Body of pancreas (tissue), 4 donors: ENCODE measurements at regions not wholly inside any gene's neighbourhood (a gene's known extent, or its start where the extent isn't known, plus 50 kb on each side); places are given as distances from the start of the nearest gene placed in this dataset.

Experiments used
- POLR2A ChIP-seq, 3 donors: fragments of 450-650 bp; IDR thresholded peaks; one replicate each; pipeline ENCODE4 v1.6.1; 2016; ENCODE audit warnings: antibody characterized with exemption in 3 of 3, mild to moderate bottlenecking in 2 of 3
- TF ChIP-seq, protein P1 (sequence below), 7 experiments: fragments of 450-650 bp in 4 of 7; fragments of 200-600 bp in 3 of 7; sonication (generic) in 3 of 7; IDR thresholded peaks; one replicate each; pipeline ENCODE4 v1.5.1; 2016 to 2019; ENCODE audit warnings: antibody characterized with exemption in 7 of 7

DNA sequence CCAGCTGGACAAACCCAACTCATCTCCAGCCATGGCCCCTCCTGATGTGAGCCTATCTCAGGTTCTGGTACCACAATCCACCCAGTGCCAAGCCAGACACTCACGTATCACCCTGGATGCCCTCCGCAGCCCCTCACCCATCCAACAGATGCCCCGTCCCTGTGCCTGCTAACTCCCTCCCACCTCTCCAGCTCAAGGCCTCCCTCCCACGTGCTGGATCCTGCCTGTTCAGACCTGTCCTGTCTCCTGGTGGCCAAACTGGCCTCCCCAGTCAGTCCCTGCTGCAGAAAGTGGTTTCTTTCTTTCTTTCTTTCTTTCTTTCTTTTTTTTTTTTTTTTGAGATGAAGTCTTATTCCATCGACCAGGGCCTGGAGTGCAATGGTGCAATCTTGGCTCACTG is 86.2 kb downstream of the RRM2 start:
- TF ChIP-seq, protein P1, sequence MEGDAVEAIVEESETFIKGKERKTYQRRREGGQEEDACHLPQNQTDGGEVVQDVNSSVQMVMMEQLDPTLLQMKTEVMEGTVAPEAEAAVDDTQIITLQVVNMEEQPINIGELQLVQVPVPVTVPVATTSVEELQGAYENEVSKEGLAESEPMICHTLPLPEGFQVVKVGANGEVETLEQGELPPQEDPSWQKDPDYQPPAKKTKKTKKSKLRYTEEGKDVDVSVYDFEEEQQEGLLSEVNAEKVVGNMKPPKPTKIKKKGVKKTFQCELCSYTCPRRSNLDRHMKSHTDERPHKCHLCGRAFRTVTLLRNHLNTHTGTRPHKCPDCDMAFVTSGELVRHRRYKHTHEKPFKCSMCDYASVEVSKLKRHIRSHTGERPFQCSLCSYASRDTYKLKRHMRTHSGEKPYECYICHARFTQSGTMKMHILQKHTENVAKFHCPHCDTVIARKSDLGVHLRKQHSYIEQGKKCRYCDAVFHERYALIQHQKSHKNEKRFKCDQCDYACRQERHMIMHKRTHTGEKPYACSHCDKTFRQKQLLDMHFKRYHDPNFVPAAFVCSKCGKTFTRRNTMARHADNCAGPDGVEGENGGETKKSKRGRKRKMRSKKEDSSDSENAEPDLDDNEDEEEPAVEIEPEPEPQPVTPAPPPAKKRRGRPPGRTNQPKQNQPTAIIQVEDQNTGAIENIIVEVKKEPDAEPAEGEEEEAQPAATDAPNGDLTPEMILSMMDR (IDR thresholded peaks at IDR 0.05) = no peak
- no peak for TF ChIP-seq POLR2A (IDR thresholded peaks at IDR 0.05)
